Activated CD4-positive, alpha-beta T cell treated with anti-CD3 and anti-CD28 coated beads for 24 hours (primary cell): ENCODE measurements at regions not wholly inside any gene's neighbourhood (a gene's known extent, or its start where the extent isn't known, plus 50 kb on each side); places are given as distances from the start of the nearest gene placed in this dataset.
"Not testable (repeated sequence)": the region's sequence is repeated elsewhere in the genome, so short reads cannot be mapped to it uniquely, and the experiment has no call there.

ENCODE experiments used
- DNase-seq, 2 donors: peaks; one replicate each; pipeline ENCODE4 v3.0.0-alpha.2; 2020; ENCODE audit warnings: low read depth in 2 of 2

DNA sequence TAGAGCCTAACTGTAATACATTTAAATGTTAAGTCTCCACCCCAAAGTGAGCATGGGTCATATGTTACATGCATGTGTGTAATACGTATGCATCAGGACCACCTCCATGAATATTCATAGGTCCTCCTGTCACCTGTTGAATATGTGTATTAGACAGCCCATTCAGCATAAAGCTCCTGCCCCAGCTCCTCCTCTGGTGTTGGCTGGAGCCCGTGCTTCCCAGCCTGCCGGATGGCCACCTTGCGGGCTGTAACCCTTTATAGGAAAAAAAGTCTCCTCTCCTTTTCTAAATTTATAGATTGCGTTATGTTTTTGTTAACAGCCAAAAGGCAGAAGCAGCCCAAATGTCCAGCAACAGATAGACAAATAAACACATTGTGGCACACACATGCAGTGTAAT is 299.5 kb downstream of the MED10 start:
- DNase-seq, result no peak

- no peak for DNase-seq
Observed at GRCh38 chr5:6076341-6077239, 301.8 kb downstream of the MED10 start.

GRCh38 chr5:6072488-6072887 is 305.9 kb downstream of the MED10 start:
- not testable (repeated sequence) for DNase-seq

GRCh38 chr5:6069496-6070185 is 308.7 kb downstream of the MED10 start:
- no peak for DNase-seq

- DNase-seq, result no peak
Observed at GRCh38 chr5:6066016-6066415, 312.3 kb downstream of the MED10 start.

DNA sequence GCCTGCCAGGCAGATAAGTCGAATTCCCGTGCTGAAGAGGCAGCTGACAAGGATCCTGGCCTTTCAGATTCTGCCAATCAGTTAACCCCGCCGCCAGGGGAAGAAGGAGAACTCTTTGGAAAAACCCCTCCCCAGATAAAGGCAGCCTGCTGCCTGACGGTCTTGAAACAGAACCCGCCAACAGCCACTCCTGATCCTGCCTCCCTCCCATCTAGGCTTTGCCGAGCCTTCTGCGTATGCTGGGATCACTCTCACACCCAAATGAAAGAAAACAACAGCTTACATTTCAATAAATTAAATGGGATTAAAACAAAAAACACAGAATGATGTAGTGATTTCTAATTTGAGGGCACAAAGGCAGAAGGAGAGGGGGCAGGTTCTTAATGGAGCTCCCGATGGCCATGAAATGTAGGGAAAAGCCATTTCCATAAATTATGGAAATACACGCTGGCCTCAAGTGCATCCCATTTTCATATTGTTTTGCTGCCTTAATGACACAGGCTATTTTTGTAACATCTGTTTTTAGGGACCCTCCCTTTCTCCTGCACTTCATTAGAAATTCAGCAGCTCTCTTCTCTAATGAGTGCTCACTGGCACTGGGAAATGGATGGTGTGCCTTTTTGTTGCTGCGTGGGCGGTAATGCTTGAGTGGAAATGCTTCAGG is 319.1 kb downstream of the MED10 start:
- no peak for DNase-seq

- DNase-seq, result no peak
Observed at GRCh38 chr5:6058055-6058715, 320.2 kb downstream of the MED10 start.

DNA sequence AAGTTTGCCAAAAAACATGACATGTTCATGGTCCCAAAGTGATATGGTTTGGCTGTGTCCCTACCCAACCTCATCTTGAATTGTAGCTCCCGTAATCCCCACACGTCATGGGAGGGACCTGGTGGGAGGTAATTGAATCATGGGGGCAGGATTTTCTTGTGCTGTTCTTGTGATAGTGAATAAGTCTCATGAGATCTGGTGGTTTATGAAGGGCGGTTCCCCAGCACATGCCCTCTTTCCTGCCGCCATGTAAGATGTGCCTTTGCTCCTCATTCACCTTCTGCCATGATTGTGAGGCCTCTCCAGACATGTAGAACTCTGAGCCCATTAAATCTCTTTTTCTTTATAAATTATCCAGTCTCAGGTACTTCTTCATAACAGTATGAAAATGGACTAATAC is 322.1 kb downstream of the MED10 start:
- no peak for DNase-seq

DNA sequence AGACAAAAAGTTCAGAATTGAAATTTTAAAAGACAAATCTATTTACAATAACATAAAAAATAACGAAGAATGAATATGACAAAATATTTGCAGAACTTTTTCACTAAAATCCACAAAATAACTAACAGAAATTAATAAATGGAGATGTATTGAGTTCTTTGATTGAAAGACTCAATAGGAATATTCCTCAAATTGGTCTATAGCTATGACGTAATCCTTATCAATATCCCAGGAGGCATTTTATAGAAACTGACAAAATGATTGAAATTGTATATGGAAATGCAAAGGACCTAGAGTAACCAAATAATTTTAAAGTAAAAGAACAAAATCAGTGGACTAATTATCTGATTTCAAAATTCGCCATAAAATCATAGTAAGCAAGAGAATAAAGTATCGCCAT is 328.7 kb downstream of the MED10 start:
- DNase-seq, result no peak

DNA sequence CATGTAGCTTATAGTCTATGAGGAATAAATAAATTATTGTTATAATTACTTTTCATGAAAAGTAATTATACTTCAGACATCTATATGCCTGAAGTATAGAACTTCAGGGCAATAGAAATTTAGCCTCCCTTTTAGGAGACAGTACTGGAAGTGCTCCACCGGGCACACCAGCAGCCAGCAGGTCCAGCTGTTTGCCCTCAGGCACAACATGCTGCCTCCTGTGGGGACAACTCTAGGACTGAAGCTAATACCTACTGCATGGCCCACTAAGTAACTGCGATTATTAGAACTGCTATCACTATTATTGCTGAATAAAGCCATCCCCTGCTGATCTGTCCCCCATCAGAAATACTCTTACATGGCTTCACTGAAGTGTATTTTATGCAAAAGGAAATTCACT is 329.6 kb downstream of the MED10 start:
- DNase-seq, result no peak

DNA sequence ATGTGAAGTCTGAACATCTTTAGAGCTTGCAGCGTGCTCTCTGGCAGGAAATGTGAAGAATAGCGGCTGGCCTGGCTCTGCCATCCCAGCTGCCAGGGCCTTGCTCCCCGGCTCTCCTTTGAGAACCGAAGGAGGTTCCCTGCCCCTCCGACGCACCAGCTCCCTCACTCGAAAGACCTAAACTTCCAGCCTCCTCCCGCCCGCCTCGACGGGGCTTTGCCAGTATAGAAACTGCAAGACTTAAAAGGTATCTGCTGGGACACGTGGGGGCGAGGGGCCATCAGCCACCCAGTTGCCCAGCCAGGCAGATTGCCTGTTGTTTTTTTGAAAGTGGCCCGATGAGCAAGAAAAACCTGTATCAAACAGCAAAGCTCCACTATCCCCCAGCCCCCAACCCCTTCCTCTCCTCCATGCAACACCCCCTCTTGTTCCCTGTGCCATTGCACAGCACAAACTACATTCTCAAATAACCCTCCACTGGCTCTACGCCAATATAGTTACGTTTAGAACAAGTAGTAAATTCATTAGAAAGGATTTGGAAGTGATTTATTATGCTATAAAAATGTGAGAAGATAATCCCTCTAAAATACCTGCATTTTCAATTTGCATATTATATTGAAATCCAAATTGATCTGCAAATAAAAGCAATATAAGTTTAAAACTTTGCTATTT is 331.9 kb downstream of the MED10 start:
- no peak for DNase-seq

DNA sequence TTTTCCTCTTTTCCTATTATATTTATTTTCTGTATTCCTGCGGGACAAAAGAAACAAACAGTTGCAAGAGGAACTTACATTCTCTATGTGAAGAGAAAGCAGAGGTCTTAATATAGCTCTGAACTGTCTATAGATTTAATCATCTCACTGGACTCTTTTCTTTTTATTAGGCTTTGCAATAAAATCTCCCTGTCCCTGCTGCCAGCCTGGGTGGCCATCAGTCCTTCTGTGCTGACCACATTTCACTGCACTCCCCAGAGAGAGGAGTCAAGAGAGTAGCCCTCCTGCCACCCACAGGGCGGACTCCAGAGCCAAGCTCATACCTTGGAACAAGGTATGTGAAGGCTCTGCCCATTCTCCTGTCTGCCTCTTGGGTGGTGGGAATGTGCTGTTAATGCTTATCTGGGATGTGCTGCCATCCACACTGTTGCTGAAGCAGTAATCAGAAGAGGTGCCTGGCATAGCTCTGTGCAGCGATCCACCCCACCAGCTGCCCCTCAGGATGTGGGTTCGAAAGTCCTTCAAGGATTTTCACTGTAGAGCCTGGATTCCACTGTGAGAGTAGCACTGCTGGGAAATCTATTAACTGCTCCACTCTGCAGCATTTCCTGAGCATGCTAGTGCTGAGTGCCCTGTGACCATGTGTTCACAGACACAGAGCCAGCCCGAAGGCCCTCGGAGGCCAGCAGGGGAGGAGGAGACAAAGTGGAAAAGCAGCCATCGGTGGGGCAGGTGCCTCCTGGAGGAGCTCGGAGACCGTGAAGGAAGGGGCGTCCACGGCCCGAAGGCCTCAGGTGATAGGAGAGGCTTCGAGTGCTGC is 334.6 kb downstream of the MED10 start:
- no peak for DNase-seq

GRCh38 chr5:6041977-6042550 is 336.3 kb downstream of the MED10 start:
- DNase-seq, result no peak

DNA sequence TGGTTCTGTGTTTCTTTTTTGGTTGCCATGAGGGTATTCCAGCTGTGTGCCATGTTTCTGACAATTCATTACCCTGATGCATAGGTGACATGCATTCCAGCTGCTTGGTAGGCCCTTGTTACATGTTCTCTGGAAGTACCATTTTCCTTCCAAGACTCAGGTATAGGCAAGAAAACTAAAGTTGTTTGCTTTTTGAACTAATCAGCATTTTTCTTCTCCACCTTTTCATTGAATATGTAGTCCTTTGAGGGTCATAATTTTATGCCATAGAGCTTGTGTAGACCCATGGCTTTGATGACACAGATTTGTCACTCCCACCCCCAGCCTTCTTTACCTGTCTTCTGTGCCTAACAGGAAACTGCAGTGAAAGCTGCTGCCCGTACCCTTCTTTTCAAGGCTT is 339.2 kb downstream of the MED10 start:
- no peak for DNase-seq

DNA sequence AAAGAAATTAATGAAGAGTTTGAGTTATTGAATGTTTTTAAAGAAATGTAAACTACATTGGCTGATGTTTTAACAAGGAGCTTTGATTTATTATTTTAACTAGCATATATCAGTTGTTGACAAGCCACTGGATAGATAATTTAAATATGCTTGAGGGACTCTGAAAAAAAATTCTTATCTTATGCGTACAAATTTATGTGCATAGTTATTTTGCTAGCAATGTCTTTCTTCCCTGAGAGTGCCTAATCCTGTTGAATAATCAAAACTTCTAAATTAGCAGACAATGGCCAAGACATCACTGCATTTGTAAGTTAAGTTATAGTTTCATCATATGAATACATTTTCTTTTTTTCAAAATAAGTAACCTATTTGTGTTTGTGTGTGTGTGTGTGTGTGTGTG is 342.3 kb downstream of the MED10 start:
- DNase-seq, result no peak

DNA sequence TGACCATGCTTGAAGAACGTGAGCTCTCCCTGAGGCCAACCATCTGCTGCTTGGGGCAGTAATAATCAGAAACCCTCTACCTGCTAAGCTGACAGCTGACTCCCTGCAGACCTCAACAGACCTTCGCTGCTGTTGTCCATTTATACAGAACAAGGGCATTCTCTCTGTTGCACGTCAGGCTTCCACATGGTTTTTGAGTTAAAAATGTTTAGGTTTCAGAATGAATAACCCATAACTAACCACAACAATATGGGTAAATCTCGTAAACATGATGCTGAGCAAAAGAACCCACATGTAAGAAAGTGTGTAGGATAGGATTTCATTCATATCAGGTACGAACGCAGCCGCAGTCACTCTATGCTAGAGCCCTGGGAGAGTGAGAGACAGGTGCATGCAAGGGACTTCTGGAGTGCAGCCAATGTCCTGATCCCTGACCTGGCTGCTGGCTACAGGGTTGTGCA is 348.5 kb downstream of the MED10 start:
- no peak for DNase-seq

DNA sequence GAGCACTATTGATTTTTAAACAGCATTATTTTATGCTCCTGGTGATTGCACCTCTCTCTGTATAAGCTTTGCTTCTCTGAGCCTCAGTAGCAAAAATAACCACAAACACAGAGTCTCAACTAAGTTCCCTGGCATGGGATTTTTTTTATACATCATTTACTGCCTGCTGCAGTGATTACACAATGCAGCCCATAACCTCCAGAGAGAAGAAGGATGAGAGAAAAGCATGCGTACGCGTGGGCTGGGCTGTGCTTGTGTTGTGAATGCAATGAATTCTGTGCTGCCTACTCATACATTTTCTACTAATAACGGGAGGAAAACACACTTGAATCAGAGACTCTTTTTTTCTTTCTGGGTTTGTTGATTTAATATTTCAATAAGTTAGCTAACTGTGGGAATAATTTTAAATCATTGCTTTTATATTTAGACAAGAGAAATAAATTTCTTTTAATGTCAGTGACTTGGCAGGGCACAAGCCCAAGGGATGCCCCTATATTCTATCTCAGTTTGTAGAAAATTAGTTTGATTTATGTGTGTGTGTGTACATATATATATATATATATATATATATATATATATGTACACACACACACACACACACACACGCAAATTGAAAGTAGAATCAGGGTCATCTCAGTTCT is 351.5 kb downstream of the MED10 start:
- no peak for DNase-seq

- DNase-seq, result no peak
Observed at GRCh38 chr5:6019612-6020011, 358.7 kb downstream of the MED10 start.

GRCh38 chr5:6013506-6013905 is 364.8 kb downstream of the MED10 start:
- no peak for DNase-seq

GRCh38 chr5:6011199-6011598 is 367.1 kb downstream of the MED10 start:
- DNase-seq, result no peak
